Activated T-cell treated with anti-CD3 and anti-CD28 coated beads for 4 hours (primary cell): ENCODE measurements at regions not wholly inside any gene's neighbourhood (a gene's known extent, or its start where the extent isn't known, plus 50 kb on each side); places are given as distances from the start of the nearest gene placed in this dataset.
"Not testable (repeated sequence)": the region's sequence is repeated elsewhere in the genome, so short reads cannot be mapped to it uniquely, and the experiment has no call there.

Experiments
- DNase-seq: peaks from one replicate; pipeline ENCODE4 v3.0.0-alpha.2; 2020

- no peak for DNase-seq
Observed at GRCh38 chr3:110646055-110646454, 425.6 kb upstream of the NECTIN3 start.

GRCh38 chr3:110646496-110646895, 425.1 kb upstream of the NECTIN3 start:
- DNase-seq = no peak

- DNase-seq = no peak
Observed at GRCh38 chr3:110647586-110647985, 424.0 kb upstream of the NECTIN3 start.

GRCh38 chr3:110650741-110651140, 420.9 kb upstream of the NECTIN3 start:
- no peak for DNase-seq

GRCh38 chr3:110654843-110655502, 416.6 kb upstream of the NECTIN3 start:
- no peak for DNase-seq

GRCh38 chr3:110656394-110657025, 415.1 kb upstream of the NECTIN3 start:
- DNase-seq = no peak

GRCh38 chr3:110664148-110664547, 407.5 kb upstream of the NECTIN3 start:
- no peak for DNase-seq

GRCh38 chr3:110666495-110666894, 405.1 kb upstream of the NECTIN3 start:
- DNase-seq = no peak

- no peak for DNase-seq
Observed at GRCh38 chr3:110667216-110667615, 404.4 kb upstream of the NECTIN3 start.

- DNase-seq = no peak
Observed at GRCh38 chr3:110670407-110670806, 401.2 kb upstream of the NECTIN3 start.

- DNase-seq = no peak
Observed at GRCh38 chr3:110677506-110677905, 394.1 kb upstream of the NECTIN3 start.

- no peak for DNase-seq
Observed at GRCh38 chr3:110679285-110679684, 392.3 kb upstream of the NECTIN3 start.

- no peak for DNase-seq
Observed at GRCh38 chr3:110680450-110680849, 391.2 kb upstream of the NECTIN3 start.

GRCh38 chr3:110684466-110684865, 387.1 kb upstream of the NECTIN3 start:
- DNase-seq = no peak

GRCh38 chr3:110685630-110686029, 386.0 kb upstream of the NECTIN3 start:
- DNase-seq = no peak

- no peak for DNase-seq
Observed at GRCh38 chr3:110686701-110687100, 384.9 kb upstream of the NECTIN3 start.

- DNase-seq = no peak
Observed at GRCh38 chr3:110687138-110687537, 384.5 kb upstream of the NECTIN3 start.

- no peak for DNase-seq
Observed at GRCh38 chr3:110697961-110698360, 373.7 kb upstream of the NECTIN3 start.

GRCh38 chr3:110704332-110704731, 367.3 kb upstream of the NECTIN3 start:
- DNase-seq = not testable (repeated sequence)

GRCh38 chr3:110708156-110708555, 363.5 kb upstream of the NECTIN3 start:
- DNase-seq = no peak

- no peak for DNase-seq
Observed at GRCh38 chr3:110710156-110710555, 361.5 kb upstream of the NECTIN3 start.

GRCh38 chr3:110710603-110711002, 361.0 kb upstream of the NECTIN3 start:
- DNase-seq = no peak

- no peak for DNase-seq
Observed at GRCh38 chr3:110711130-110711832, 360.3 kb upstream of the NECTIN3 start.

GRCh38 chr3:110711851-110712516, 359.6 kb upstream of the NECTIN3 start:
- DNase-seq = no peak
